Stomach smooth muscle (tissue), 2 donors: ENCODE measurements at regions not wholly inside any gene's neighbourhood (a gene's known extent, or its start where the extent isn't known, plus 50 kb on each side); places are given as distances from the start of the nearest gene placed in this dataset.

Experiments
- H3K27ac ChIP-seq: one replicate; pipeline ENCODE4 v1.7.0; 2013; ENCODE audit warnings: mild to moderate bottlenecking, low read length, inconsistent platforms
- H3K27me3 ChIP-seq, 2 donors: one replicate each; pipeline ENCODE4 v1.7.0; 2013; ENCODE audit warnings: low read length in 2 of 2; ENCODE audit not compliant: insufficient read depth in 2 of 2, control insufficient read depth in 1 of 2
- H3K36me3 ChIP-seq, 2 donors: one replicate each; pipeline ENCODE4 v1.7.0; 2013; ENCODE audit warnings: low read length in 2 of 2; ENCODE audit not compliant: control insufficient read depth in 2 of 2, insufficient read depth in 2 of 2
- H3K4me1 ChIP-seq: one replicate; pipeline ENCODE4 v1.7.0; 2013; ENCODE audit warnings: low read length; ENCODE audit not compliant: control insufficient read depth, insufficient read depth
- H3K4me3 ChIP-seq, 2 donors: one replicate each; pipeline ENCODE4 v1.7.0; 2013; ENCODE audit warnings: low read length in 2 of 2
- H3K9ac ChIP-seq, 2 donors: one replicate each; pipeline ENCODE4 v1.7.0; 2013; ENCODE audit warnings: low read length in 2 of 2, mild to moderate bottlenecking in 1 of 2
- H3K9me3 ChIP-seq, 2 donors: one replicate each; pipeline ENCODE4 v1.7.0; 2013; ENCODE audit warnings: low read length in 2 of 2; ENCODE audit not compliant: control insufficient read depth in 2 of 2
- donor health status: healthy.
- donor health status: Pancreatic carcinoma.

GRCh38 chr2:188902901-188903491, 71.2 kb upstream of the COL3A1 start:
- H3K36me3 ChIP-seq, result no peaks in the 10 kb centered on the region
- no peak overlapping the region for H3K27ac ChIP-seq

GRCh38 chr2:188903740-188904139, 70.4 kb upstream of the COL3A1 start:
- H3K9me3 ChIP-seq, result peaks cover 0 to 4% of the 10 kb centered on the region in 2 donors
- no peaks in the 10 kb centered on the region for H3K27me3 ChIP-seq
- no peaks in the 10 kb centered on the region for H3K36me3 ChIP-seq
- no peak overlapping the region for H3K27ac ChIP-seq
- no peak overlapping the region for H3K9ac ChIP-seq
- H3K4me3 ChIP-seq, result no peak overlapping the region
- no peaks in the 10 kb centered on the region for H3K4me1 ChIP-seq

More at GRCh38 chr2:188902901-188903491, 71.2 kb upstream of the COL3A1 start:
- Histone ChIP-seq H3K9ac (no peak overlapping the region), H3K9me3 (peaks cover 0 to 4% of the 10 kb centered on the region in 2 donors), H3K4me3 (no peak overlapping the region), H3K4me1 (no peaks in the 10 kb centered on the region), H3K27me3 (no peaks in the 10 kb centered on the region)

- no peak overlapping the region for H3K4me3 ChIP-seq
- H3K27me3 ChIP-seq, result no peaks in the 10 kb centered on the region
Measured at GRCh38 chr2:188909036-188909435, 65.1 kb upstream of the COL3A1 start.

GRCh38 chr2:188916736-188917135, 57.4 kb upstream of the COL3A1 start:
- Histone ChIP-seq H3K4me1 (no peaks in the 10 kb centered on the region), H3K27ac (no peak overlapping the region), H3K27me3 (no peaks in the 10 kb centered on the region), H3K9ac (no peak overlapping the region), H3K36me3 (no peaks in the 10 kb centered on the region), H3K4me3 (no peak overlapping the region), H3K9me3 (no peaks in the 10 kb centered on the region)

More at GRCh38 chr2:188909036-188909435, 65.1 kb upstream of the COL3A1 start:
- Histone ChIP-seq H3K27ac (no peak overlapping the region), H3K4me1 (no peaks in the 10 kb centered on the region), H3K9me3 (no peaks in the 10 kb centered on the region), H3K9ac (no peak overlapping the region), H3K36me3 (no peaks in the 10 kb centered on the region)

- Histone ChIP-seq H3K27ac (no peak overlapping the region), H3K9me3 (no peaks in the 10 kb centered on the region), H3K9ac (no peak overlapping the region), H3K36me3 (no peaks in the 10 kb centered on the region), H3K4me1 (no peaks in the 10 kb centered on the region), H3K4me3 (no peak overlapping the region), H3K27me3 (no peaks in the 10 kb centered on the region)
Measured at GRCh38 chr2:188917632-188918031, 56.5 kb upstream of the COL3A1 start.

GRCh38 chr2:188919824-188920223, 54.3 kb upstream of the COL3A1 start:
- H3K27ac ChIP-seq, result no peak overlapping the region
- no peak overlapping the region for H3K9ac ChIP-seq
- H3K9me3 ChIP-seq, result peaks cover 0 to 2% of the 10 kb centered on the region in 2 donors
- H3K4me1 ChIP-seq, result no peaks in the 10 kb centered on the region
- no peaks in the 10 kb centered on the region for H3K36me3 ChIP-seq
- H3K4me3 ChIP-seq, result no peak overlapping the region
- no peaks in the 10 kb centered on the region for H3K27me3 ChIP-seq

GRCh38 chr2:188922191-188922590, 52.0 kb upstream of the COL3A1 start:
- peaks cover 0 to 4% of the 10 kb centered on the region in 2 donors for H3K9me3 ChIP-seq
- H3K4me1 ChIP-seq, result no peaks in the 10 kb centered on the region
- H3K9ac ChIP-seq, result no peak overlapping the region

More at GRCh38 chr2:188922191-188922590, 52.0 kb upstream of the COL3A1 start:
- Histone ChIP-seq H3K27me3 (no peaks in the 10 kb centered on the region), H3K36me3 (no peaks in the 10 kb centered on the region), H3K4me3 (no peak overlapping the region), H3K27ac (no peak overlapping the region)
